CD14-positive monocyte (primary cell): ENCODE measurements at regions not wholly inside any gene's neighbourhood (a gene's known extent, or its start where the extent isn't known, plus 50 kb on each side); places are given as distances from the start of the nearest gene placed in this dataset.

ENCODE experiments used
- DNase-seq, 3 donors: peaks; one replicate each; pipeline ENCODE4 v3.0.0-alpha.2; 2011 to 2022
- H2AFZ ChIP-seq: 2 replicates; pipeline ENCODE4 v1.6.0; 2012; ENCODE audit warnings: mild to moderate bottlenecking, low read depth, low read length, inconsistent platforms; ENCODE audit not compliant: insufficient read depth, poor library complexity, severe bottlenecking
- H3K27ac ChIP-seq, 2 donors: 1 replicate in 1 of 2; 2 replicates in 1 of 2; pipeline ENCODE4 v1.5.1; 2012 to 2013; ENCODE audit warnings: low read length in 2 of 2, control low read depth in 1 of 2, inconsistent platforms in 1 of 2, low read depth in 1 of 2, mild to moderate bottlenecking in 1 of 2
- H3K27me3 ChIP-seq, 2 donors: one replicate each; pipeline versions ENCODE4 v1.6.0 to v1.6.1; 2011 to 2013; ENCODE audit warnings: low read length in 2 of 2; ENCODE audit not compliant: control insufficient read depth in 2 of 2, insufficient read depth in 2 of 2
- H3K36me3 ChIP-seq, 2 donors: replicated peaks in 1 of 2; 1 replicate in 1 of 2; 2 replicates in 1 of 2; pipeline versions ENCODE4 v1.5.1 to v1.6.1; 2012 to 2013; ENCODE audit warnings: low read length in 2 of 2, control low read depth in 1 of 2, inconsistent platforms in 1 of 2, mild to moderate bottlenecking in 1 of 2; ENCODE audit not compliant: insufficient read depth in 2 of 2, control insufficient read depth in 1 of 2
- H3K4me1 ChIP-seq, 2 donors: 1 replicate in 1 of 2; 2 replicates in 1 of 2; pipeline versions ENCODE4 v1.5.1 to v1.6.1; 2012 to 2013; ENCODE audit warnings: low read length in 2 of 2, control low read depth in 1 of 2, inconsistent platforms in 1 of 2, mild to moderate bottlenecking in 1 of 2, moderate library complexity in 1 of 2; ENCODE audit not compliant: insufficient read depth in 2 of 2, control insufficient read depth in 1 of 2
- H3K4me2 ChIP-seq: replicated peaks from 2 replicates; pipeline ENCODE3; 2012; ENCODE audit warnings: low read length, moderate library complexity, mild to moderate bottlenecking; ENCODE audit not compliant: poor library complexity, severe bottlenecking; ENCODE audit errors: extremely low read depth
- H3K4me3 ChIP-seq, 3 experiments: fragments of 200-600 bp in 1 of 3; sonication (generic) in 1 of 3; replicated peaks in 1 of 3; 1 replicate in 2 of 3; 2 replicates in 1 of 3; pipeline ENCODE4 v1.5.1; 2011 to 2013; ENCODE audit warnings: low read length in 3 of 3, mild to moderate bottlenecking in 3 of 3, control low read depth in 2 of 3, low read depth in 2 of 3, inconsistent platforms in 1 of 3, moderate library complexity in 1 of 3
- H3K79me2 ChIP-seq: 2 replicates; pipeline ENCODE4 v1.6.0; 2012; ENCODE audit warnings: mild to moderate bottlenecking, control low read depth, inconsistent platforms, low read length, moderate library complexity; ENCODE audit not compliant: insufficient read depth
- H3K9ac ChIP-seq: 2 replicates; pipeline ENCODE4 v1.6.0; 2017; ENCODE audit warnings: low read length, mild to moderate bottlenecking; ENCODE audit not compliant: insufficient read depth, poor library complexity, severe bottlenecking
- H3K9me3 ChIP-seq, 2 donors: replicated peaks in 1 of 2; 1 replicate in 1 of 2; 2 replicates in 1 of 2; pipeline versions ENCODE4 v1.5.1 to v1.6.1; 2012 to 2013; ENCODE audit warnings: low read length in 2 of 2, control low read depth in 1 of 2; ENCODE audit not compliant: control insufficient read depth in 1 of 2, insufficient read depth in 1 of 2
- H4K20me1 ChIP-seq: 2 replicates; pipeline ENCODE4 v1.6.0; 2012; ENCODE audit warnings: mild to moderate bottlenecking, low read length, control low read depth, moderate library complexity; ENCODE audit not compliant: insufficient read depth
- H3K27ac Mint-ChIP-seq, 7 donors: one replicate each; pipeline ENCODE4 v1.8.0; 2020; ENCODE audit warnings: mild to moderate bottlenecking in 7 of 7, mixed read lengths in 7 of 7, moderate library complexity in 6 of 7, inconsistent platforms in 2 of 7
- H3K27me3 Mint-ChIP-seq, 3 donors: one replicate each; pipeline ENCODE4 v1.8.0; 2021 to 2022; ENCODE audit warnings: low read depth in 3 of 3, mild to moderate bottlenecking in 3 of 3, mixed read lengths in 3 of 3, moderate library complexity in 3 of 3, inconsistent platforms in 1 of 3
- H3K36me3 Mint-ChIP-seq, 2 donors: one replicate each; pipeline ENCODE4 v1.8.0; 2020; ENCODE audit warnings: mixed read lengths in 2 of 2, inconsistent platforms in 1 of 2, mild to moderate bottlenecking in 1 of 2
- H3K4me1 Mint-ChIP-seq: one replicate; pipeline ENCODE4 v1.8.0; 2020; ENCODE audit warnings: mild to moderate bottlenecking, mixed read lengths
- H3K4me3 Mint-ChIP-seq, 2 donors: one replicate each; pipeline ENCODE4 v1.8.0; 2020; ENCODE audit warnings: mild to moderate bottlenecking in 2 of 2, mixed read lengths in 2 of 2, moderate library complexity in 1 of 2
- H3K9me3 Mint-ChIP-seq, 7 donors: one replicate each; pipeline ENCODE4 v1.8.0; 2020 to 2022; ENCODE audit warnings: mixed read lengths in 7 of 7, mild to moderate bottlenecking in 6 of 7, moderate library complexity in 6 of 7, inconsistent platforms in 2 of 7
- CTCF ChIP-seq: fragments of 200-600 bp; IDR thresholded peaks from one replicate; pipeline ENCODE4 v1.8.0; 2022; ENCODE audit warnings: antibody characterized with exemption, mild to moderate bottlenecking
- whole genome bisulfite sequencing: methylation state at CpG from one replicate; pipeline ENCODE4 v1.1.5; 2013; ENCODE audit warnings: missing lambda C conversion rate; ENCODE audit not compliant: insufficient coverage; 5-methylcytosine and 5-hydroxymethylcytosine counted together
- intact Hi-C, 2 donors: fragments of 100-400 bp; cut with micrococcal nuclease; formaldehyde crosslinking; loops; one replicate each; pipeline versions ENCODE4 v1.15.0 to v1.15.1; 2023

- Mint-ChIP-seq H3K9me3 (peaks cover 0 to 2% (median 0%) of the 10 kb centered on the region in 7 donors), H3K4me3 (no peak overlapping the region), H3K4me1 (no peaks in the 10 kb centered on the region), H3K36me3 (no peaks in the 10 kb centered on the region), H3K27me3 (peaks cover 0 to 12% (median 5%) of the 10 kb centered on the region in 3 donors), H3K27ac (no peak overlapping the region)
- Histone ChIP-seq H3K4me3 (no peak overlapping the region), H3K9ac (no peak overlapping the region), H2AFZ (no peak overlapping the region), H3K27ac (no peak overlapping the region), H3K4me2 (no peak overlapping the region), H3K79me2 (no peaks in the 10 kb centered on the region), H4K20me1 (no peaks in the 10 kb centered on the region), H3K9me3 (no peaks in the 10 kb centered on the region), H3K36me3 (no peaks in the 10 kb centered on the region), H3K27me3 (no peaks in the 10 kb centered on the region), H3K4me1 (no peaks in the 10 kb centered on the region)
- no peak for DNase-seq
- TF ChIP-seq CTCF: no peak
- WGBS: 100% methylated on average over 1 of the region's 10 CpGs
- intact Hi-C loops: no loop called here
Measured at GRCh38 chr20:51104960-51105920, 82.3 kb upstream of the KCNG1 start.

DNA sequence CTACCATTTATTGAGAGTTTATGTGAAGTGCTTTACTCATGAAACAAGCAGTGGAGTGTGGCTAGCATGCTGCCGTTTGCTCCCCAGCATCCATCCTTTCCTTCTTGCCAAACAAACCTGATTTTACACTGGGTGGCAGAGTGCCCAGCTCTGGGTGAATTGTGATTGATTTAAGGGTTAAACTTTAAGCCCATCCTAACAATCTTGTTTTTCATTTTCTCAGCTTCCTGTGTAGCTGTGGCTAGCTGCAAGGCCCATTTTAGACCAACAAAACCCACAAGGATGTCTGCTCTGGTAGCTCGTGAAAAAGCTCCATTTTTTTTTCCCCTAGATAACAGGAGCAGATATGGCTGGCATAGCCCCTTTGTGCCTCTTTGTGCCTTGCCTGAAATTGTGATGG, 77.7 kb upstream of the KCNG1 start:
- Mint-ChIP-seq H3K27ac (no peak overlapping the region), H3K9me3 (no peaks in the 10 kb centered on the region), H3K4me3 (no peak overlapping the region), H3K36me3 (no peaks in the 10 kb centered on the region), H3K4me1 (no peaks in the 10 kb centered on the region), H3K27me3 (peaks cover 3 to 9% (median 4%) of the 10 kb centered on the region in 3 donors)
- no peak for TF ChIP-seq CTCF
- Histone ChIP-seq H3K4me2 (no peak overlapping the region), H3K4me1 (no peaks in the 10 kb centered on the region), H3K79me2 (no peaks in the 10 kb centered on the region), H3K27me3 (no peaks in the 10 kb centered on the region), H2AFZ (no peak overlapping the region), H4K20me1 (no peaks in the 10 kb centered on the region), H3K4me3 (no peak overlapping the region), H3K9ac (no peak overlapping the region), H3K36me3 (no peaks in the 10 kb centered on the region), H3K9me3 (no peaks in the 10 kb centered on the region), H3K27ac (no peak overlapping the region)
- intact Hi-C loops: no loop called here
- 0% methylated on average over 1 of the region's 2 CpGs for WGBS
- no peak for DNase-seq
